ENCODE measurements at regions not wholly inside any gene's neighbourhood (a gene's known extent, or its start where the extent isn't known, plus 50 kb on each side); places are given as distances from the start of the nearest gene placed in this dataset.

DNA sequence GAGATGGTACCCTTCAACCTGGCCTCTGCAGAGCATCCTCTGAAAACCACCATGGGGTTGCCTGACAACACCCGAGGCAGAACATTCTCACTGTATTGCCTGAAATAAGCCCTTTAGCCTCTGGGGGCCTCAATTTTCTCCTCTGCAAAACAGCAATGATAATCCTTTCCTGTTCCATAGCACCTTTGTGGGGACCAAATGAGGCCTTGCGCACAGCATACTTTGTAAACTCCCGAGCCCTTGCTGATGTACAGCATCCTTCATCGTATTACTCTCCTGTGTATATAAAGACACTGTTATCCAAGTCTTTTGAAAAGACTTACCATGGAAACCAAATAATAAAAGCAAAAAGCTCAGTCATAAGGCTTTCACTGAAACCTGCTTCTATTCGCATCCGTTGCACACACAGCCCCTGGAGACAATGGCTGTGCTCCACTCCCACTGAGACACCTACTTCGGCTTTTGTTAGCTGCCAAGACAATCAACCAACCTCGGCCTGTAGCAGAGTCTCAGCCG is 276.0 kb downstream of the FOXO1 start:
- DNase-seq (ENCODE audit: low read depth), result peak; percentile 59
- TF ChIP-seq MYC (IDR thresholded peaks at IDR 0.05; ENCODE audit: low read depth, low read length) (no peak), POLR2A (IDR thresholded peaks at IDR 0.05; ENCODE audit: extremely low read depth, insufficient read length) (no peak)
- TF ChIP-seq, protein P1, sequence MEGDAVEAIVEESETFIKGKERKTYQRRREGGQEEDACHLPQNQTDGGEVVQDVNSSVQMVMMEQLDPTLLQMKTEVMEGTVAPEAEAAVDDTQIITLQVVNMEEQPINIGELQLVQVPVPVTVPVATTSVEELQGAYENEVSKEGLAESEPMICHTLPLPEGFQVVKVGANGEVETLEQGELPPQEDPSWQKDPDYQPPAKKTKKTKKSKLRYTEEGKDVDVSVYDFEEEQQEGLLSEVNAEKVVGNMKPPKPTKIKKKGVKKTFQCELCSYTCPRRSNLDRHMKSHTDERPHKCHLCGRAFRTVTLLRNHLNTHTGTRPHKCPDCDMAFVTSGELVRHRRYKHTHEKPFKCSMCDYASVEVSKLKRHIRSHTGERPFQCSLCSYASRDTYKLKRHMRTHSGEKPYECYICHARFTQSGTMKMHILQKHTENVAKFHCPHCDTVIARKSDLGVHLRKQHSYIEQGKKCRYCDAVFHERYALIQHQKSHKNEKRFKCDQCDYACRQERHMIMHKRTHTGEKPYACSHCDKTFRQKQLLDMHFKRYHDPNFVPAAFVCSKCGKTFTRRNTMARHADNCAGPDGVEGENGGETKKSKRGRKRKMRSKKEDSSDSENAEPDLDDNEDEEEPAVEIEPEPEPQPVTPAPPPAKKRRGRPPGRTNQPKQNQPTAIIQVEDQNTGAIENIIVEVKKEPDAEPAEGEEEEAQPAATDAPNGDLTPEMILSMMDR (IDR thresholded peaks at IDR 0.05; ENCODE audit: low read depth, low read length), result no peak
- TF ChIP-seq, protein P2, sequence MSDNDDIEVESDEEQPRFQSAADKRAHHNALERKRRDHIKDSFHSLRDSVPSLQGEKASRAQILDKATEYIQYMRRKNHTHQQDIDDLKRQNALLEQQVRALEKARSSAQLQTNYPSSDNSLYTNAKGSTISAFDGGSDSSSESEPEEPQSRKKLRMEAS (IDR thresholded peaks at IDR 0.05; ENCODE audit: low read depth, low read length), result no peak
- no peak overlapping the region for H3K4me3 ChIP-seq (ENCODE audit: low read depth, low read length)

DNA sequence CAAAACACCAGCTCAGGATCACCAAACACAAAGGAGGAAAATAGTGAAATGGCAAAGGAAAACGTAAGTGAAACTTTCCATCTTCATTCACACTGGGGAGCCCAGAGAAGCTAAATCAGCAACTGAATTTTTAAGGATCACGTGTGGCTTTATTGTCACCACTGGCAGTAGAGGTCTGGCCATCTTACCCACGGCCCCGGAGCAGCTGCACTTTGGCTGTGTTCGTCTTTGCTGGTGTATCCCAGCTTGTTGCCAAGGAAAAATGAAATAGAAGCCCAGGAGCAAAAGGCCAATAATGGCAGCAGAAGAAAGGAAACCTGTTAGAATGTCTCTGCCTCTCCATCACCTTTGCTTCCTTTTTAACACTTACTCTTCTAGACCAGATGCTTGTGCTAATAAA is 274.7 kb downstream of the FOXO1 start:
- DNase-seq (ENCODE audit: low read depth), result no peak
- no peak for TF ChIP-seq POLR2A (IDR thresholded peaks at IDR 0.05; ENCODE audit: extremely low read depth, insufficient read length)

DNA sequence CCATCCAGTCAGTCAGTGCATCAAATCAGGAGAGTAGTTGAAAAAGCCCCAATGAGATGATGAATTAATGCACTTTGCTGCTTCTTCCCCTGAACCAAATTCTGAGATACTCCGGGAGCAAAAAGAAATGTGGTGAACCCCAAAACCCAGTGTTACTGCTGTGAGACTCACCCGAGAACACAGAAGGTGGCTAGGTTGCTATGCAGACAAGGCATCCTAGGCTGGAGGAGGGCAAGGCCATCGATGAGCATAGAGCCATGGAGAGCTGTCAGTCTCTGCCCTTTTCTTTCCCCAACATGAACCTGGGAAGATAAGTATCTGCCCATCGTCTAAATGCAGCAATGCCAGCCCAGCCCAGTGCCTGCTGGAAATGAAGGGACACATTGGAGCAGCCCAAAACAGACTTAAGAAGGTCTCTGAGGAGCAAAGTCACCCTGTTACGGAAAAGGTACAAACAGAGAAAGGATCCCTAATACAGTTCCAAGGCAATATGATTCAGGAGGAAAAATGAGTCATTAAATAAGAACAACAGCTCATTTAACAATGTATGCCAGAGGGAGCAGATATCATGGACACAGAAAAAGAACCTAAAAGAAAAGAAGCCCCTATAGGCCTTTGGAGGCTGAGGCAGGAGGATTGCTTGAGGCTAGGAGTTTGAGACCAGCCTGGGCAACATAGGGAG is 272.0 kb downstream of the FOXO1 start:
- TF ChIP-seq, protein P1 (IDR thresholded peaks at IDR 0.05; ENCODE audit: low read depth, low read length), result no peak
- TF ChIP-seq, protein P2 (IDR thresholded peaks at IDR 0.05; ENCODE audit: low read depth, low read length), result no peak
- no peak for TF ChIP-seq MYC (IDR thresholded peaks at IDR 0.05; ENCODE audit: low read depth, low read length)
- TF ChIP-seq POLR2A (IDR thresholded peaks at IDR 0.05; ENCODE audit: extremely low read depth, insufficient read length), result no peak
- DNase-seq (ENCODE audit: low read depth), result no peak
- H3K4me3 ChIP-seq (ENCODE audit: low read depth, low read length), result no peak overlapping the region

More for the DNA sequence above, 274.7 kb downstream of the FOXO1 start:
- H3K4me3 ChIP-seq (ENCODE audit: low read depth, low read length), result no peak overlapping the region

DNA sequence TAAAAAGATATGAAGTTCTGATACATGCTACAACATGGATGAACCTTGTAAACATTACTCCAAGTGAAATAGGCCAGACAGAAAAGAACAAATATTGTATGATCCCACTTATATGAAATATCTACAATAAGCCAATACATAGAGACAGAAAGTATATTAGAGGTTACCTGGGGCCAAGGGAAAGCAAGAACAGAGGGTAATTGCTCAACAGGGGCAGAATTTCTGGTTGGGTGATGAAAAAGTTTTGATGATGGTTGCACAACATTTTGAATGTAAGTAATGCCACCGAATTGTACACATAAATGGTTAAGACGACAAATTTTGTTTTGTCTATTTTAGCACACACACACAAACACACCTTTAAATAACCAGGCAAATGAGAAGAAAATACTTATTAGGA is 268.4 kb downstream of the FOXO1 start:
- peak; percentile 69 for DNase-seq (ENCODE audit: low read depth)
- no peak overlapping the region for H3K4me3 ChIP-seq (ENCODE audit: low read depth, low read length)
- TF ChIP-seq MYC (IDR thresholded peaks at IDR 0.05; ENCODE audit: low read depth, low read length) (no peak), POLR2A (IDR thresholded peaks at IDR 0.05; ENCODE audit: extremely low read depth, insufficient read length) (no peak)
- TF ChIP-seq, protein P2 (IDR thresholded peaks at IDR 0.05; ENCODE audit: low read depth, low read length), result no peak
- TF ChIP-seq, protein P1 (IDR thresholded peaks at IDR 0.05; ENCODE audit: low read depth, low read length), result no peak

DNA sequence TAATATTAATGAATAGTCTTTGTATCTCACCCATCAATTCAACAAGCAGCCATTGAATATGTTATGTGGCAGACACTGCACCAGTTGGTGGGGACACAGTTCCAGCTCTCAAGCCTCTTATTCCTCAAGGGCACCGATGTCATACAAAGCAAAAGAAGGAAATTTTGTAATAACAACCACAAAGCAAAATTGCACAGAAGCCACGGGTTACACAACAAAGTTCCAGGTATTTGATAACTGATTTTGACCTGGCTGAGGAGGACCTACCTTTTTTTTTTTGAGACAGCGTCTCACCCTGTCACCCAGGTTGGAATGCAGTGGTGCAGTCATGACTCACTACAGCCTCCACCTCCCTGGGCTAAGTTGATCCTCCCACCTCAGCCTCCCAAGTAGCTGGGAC is 266.7 kb downstream of the FOXO1 start:
- TF ChIP-seq, protein P1 (IDR thresholded peaks at IDR 0.05; ENCODE audit: low read depth, low read length), result peak; percentile 12
- TF ChIP-seq POLR2A (IDR thresholded peaks at IDR 0.05; ENCODE audit: extremely low read depth, insufficient read length) (no peak), MYC (IDR thresholded peaks at IDR 0.05; ENCODE audit: low read depth, low read length) (no peak)
- TF ChIP-seq, protein P2 (IDR thresholded peaks at IDR 0.05; ENCODE audit: low read depth, low read length), result no peak
- H3K4me3 ChIP-seq (ENCODE audit: low read depth, low read length), result no peak overlapping the region
- peak; percentile 81 for DNase-seq (ENCODE audit: low read depth)

DNA sequence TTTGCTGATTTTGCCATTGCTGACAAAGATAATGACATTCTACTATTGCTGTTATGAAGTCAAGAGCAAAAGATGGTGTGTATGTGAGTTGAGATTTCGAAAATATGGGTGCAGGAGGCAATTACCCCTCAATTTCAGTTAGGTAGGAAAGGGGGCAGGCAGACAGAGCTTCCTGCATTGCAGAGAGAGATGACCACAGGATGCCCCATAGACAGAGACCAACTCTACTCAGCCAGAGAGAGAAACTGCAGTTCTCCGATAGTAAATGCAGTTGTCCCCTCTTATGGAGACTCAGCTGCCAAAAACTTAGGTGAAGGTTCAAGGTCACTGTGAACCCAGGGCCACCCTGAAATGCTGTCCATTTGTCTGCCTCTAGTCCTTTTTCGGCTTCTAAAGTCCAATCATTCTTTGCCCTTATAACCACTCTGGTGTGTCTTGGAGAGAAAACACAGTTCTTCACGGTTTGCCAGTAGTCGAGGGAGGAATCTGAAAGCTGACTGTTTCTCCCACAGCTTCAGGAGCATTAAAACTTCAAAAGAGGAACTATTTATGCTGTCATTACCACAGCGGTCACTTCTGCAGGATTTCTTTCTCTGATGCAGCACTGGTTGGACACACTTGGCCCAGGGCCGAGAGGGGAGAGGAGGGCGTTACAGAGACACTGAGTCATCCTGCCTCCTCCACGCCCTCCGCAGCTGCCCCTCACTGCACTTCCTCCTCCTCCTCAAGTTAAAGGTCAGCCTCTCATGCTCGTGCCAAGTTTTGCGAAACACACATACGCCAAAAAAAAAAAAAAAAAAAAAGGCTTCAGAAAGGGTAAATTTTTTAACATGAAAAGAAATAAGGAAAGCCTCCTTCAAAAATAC is 264.3 kb downstream of the FOXO1 start:
- peak; percentile 100 for DNase-seq (ENCODE audit: low read depth)
- H3K4me3 ChIP-seq (ENCODE audit: low read depth, low read length), result peak overlapping the region; percentile 58
- TF ChIP-seq MYC (IDR thresholded peaks at IDR 0.05; ENCODE audit: low read depth, low read length), result peak; percentile 72; the same call in 1 of the 2 replicates
- TF ChIP-seq, protein P1 (IDR thresholded peaks at IDR 0.05; ENCODE audit: low read depth, low read length), result no peak
- TF ChIP-seq, protein P2 (IDR thresholded peaks at IDR 0.05; ENCODE audit: low read depth, low read length), result peak; percentile 84
- TF ChIP-seq POLR2A (IDR thresholded peaks at IDR 0.05; ENCODE audit: extremely low read depth, insufficient read length), result no peak

Data from NB4 (cell line).